GM13977 (cell line): ENCODE measurements at regions not wholly inside any gene's neighbourhood (a gene's known extent, or its start where the extent isn't known, plus 50 kb on each side); places are given as distances from the start of the nearest gene placed in this dataset.

Experiments used
- DNase-seq: peaks from one replicate; pipeline ENCODE4 v3.0.0; 2012; ENCODE audit warnings: low spot score
- in situ Hi-C: fragments of 300-500 bp; cut with MboI; formaldehyde crosslinking; loops from one replicate; pipeline ENCODE4 v1.12.0; 2022; ENCODE audit warnings: low sequenced_read_pairs, low pct_unique_long_range_greater_than_20kb, mixed read lengths, inconsistent platforms; ENCODE audit not compliant: unreplicated experiment
- TF ChIP-seq, protein P1 (sequence below): IDR thresholded peaks from 2 replicates; pipeline ENCODE4 v1.5.1; 2012; ENCODE audit warnings: mild to moderate bottlenecking, control low read depth; ENCODE audit not compliant: insufficient read depth; ENCODE audit errors: extremely low read depth, missing control alignments

DNA sequence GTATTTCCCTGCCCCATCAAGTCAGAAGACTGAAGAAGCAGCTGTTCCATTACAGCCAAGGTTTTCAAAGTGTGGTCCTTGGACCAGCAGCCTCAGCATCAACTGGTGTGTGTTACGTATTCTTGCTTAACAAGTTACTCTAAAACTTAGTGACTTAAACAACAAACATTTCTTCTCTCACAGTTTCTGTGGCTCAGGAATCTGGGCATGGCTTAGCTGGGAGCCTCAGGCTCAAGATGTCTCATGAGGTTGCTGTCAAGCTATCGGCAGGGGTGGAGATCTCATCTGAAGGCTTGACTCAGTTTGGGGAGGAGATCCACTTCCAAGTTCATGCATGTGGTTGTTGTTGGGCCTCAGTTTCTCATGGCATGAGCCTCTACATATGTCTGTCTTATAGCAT lies 174.5 kb downstream of the KTN1 start:
- TF ChIP-seq, protein P1, sequence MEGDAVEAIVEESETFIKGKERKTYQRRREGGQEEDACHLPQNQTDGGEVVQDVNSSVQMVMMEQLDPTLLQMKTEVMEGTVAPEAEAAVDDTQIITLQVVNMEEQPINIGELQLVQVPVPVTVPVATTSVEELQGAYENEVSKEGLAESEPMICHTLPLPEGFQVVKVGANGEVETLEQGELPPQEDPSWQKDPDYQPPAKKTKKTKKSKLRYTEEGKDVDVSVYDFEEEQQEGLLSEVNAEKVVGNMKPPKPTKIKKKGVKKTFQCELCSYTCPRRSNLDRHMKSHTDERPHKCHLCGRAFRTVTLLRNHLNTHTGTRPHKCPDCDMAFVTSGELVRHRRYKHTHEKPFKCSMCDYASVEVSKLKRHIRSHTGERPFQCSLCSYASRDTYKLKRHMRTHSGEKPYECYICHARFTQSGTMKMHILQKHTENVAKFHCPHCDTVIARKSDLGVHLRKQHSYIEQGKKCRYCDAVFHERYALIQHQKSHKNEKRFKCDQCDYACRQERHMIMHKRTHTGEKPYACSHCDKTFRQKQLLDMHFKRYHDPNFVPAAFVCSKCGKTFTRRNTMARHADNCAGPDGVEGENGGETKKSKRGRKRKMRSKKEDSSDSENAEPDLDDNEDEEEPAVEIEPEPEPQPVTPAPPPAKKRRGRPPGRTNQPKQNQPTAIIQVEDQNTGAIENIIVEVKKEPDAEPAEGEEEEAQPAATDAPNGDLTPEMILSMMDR = no peak
- DNase-seq = no peak
- in situ Hi-C loops = no loop called here

DNA sequence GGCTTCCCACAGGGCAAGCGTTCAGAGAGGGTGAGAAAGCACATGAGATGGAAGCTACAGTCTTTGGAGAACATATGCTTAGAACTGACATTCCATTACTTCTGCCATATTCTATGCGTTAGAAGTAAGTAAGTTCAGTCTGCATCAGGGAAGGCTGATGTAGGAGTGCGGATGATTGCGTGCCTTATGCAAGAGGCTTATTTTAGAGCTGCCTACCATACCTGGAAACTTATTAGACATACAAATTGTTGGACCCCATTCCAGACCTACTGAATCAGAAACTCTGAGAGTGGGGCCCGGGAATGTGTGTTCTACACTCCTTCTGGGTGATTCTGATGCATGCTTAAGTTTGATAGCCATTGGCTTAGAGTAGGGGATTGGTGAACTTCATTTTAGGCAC lies 174.9 kb downstream of the KTN1 start:
- DNase-seq = no peak
- TF ChIP-seq, protein P1 = no peak
- in situ Hi-C loops = no loop called here

DNA sequence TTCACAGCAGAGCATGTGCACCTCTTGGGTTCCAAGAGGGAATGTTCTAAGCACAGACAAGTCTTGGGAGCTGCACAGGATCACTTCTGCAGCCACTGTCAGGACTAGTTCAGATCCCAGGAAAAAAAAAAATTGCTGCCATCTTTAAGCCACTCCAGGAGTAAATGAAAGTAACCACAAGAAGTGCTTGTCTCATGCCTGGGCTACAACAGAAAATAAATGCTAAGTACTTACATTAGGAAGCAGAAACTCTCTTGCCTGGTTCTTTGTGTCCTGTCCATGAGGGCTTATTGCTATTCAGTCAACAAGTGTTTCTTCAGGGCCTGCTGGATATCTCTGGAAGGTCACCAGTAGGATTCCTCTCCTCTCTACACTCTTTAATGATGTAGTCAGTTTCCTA lies 176.1 kb downstream of the KTN1 start:
- TF ChIP-seq, protein P1 = no peak
- DNase-seq = no peak
- in situ Hi-C loops = no loop called here

DNA sequence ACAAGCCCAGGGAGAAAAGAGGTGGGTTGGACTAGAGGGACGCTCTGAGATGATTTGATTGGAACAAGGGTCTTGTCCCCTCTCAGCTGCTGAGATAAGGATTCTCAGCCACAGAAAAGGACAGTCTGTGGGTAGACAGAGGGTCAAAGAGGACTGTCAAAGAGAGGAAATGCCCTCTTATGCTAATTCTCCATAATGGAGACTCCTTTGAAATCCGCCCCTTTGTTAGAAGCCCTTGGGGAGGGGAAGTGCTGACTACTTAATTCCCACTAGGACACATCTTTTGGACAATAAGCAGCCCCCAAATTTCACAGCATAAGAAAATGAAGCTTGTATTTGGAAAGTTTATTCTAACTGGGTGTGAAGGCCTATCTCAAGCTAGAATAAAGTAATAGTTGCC lies 176.6 kb downstream of the KTN1 start:
- in situ Hi-C loops = no loop called here
- no peak for DNase-seq
- TF ChIP-seq, protein P1 = no peak

DNA sequence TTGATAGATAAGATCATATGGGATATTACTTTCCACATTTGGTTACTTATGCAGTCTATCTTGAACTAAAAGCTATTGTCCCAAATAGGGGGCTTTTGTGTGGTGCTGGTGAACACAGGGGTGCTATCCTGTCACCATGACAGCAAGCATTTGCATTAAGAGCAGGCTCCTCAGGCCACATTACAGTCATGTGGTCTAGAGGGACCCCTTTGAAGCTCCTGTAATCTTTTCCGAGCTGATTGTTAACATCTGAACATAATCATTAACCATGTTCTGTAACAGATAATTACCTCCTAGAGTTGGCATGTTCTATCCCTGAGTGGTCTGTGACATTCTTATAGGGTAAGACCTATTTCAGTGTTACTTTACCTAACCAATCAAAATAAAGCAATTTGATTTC lies 178.8 kb downstream of the KTN1 start:
- in situ Hi-C loops = no loop called here
- no peak for DNase-seq
- TF ChIP-seq, protein P1 = no peak

DNA sequence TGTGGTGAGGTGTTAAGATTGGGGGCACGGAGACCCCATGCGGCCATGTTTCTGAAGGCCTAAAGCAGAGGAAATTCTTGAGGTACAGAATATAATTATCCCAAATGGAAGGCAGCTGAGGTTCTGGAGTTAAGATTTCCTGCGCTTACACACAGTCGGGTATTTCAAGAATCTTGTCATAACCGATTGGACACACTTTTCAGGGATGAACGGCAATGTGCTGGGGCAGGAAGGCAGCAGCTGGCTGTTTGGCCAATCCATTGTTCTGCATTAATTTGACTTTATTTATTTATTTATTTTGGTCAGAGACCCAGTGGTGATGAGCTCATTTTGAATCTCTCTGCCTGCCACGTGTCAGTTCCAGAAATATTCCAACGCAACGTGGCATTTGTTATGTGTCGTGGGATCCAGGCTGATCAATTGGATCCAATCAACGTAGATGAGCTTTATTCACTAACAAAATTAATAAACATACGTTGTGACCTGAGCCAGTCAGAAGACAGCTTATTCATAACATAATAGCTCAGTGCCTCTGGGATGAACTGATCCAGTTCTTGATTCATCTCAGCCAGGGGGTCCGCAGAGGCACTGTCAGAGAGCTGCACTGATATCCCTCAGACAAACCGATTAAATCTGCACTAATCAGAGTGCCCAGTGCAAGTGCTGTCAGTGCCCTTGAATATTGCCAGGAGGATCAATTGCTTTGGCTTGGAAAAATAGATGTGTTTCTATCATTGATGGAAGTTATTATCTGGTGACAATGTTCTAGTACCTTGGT lies 181.0 kb downstream of the KTN1 start:
- in situ Hi-C loops = no loop called here
- no peak for DNase-seq
- TF ChIP-seq, protein P1 = no peak
